HPDE6-E6E7 (cell line): ENCODE measurements at regions not wholly inside any gene's neighbourhood (a gene's known extent, or its start where the extent isn't known, plus 50 kb on each side); places are given as distances from the start of the nearest gene placed in this dataset.
A peak's percentile ranks its signal among the peaks of the same experiment; 100 is the strongest.
"Not testable (repeated sequence)": the region's sequence is repeated elsewhere in the genome, so short reads cannot be mapped to it uniquely, and the experiment has no call there.

Experiments
- DNase-seq: peaks from one replicate; pipeline ENCODE4 v3.0.0; 2011; ENCODE audit warnings: missing footprints; ENCODE audit errors: extremely low spot score

DNA sequence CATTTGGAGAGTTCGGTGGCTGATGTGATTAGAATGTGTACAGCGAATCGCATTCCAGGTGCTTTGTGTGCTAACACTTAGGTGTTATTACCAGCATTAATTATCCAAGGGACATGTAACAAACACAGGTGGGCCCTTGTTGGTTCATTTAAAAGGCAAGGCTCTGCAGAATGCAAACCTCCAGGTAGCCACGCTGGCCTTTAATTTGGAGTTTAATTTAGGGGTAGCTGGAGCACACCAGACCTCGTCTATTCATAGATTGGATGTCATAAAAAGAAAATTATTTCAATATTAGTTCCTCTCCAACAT is 191.1 kb downstream of the MAT2B start:
- DNase-seq = no peak

DNA sequence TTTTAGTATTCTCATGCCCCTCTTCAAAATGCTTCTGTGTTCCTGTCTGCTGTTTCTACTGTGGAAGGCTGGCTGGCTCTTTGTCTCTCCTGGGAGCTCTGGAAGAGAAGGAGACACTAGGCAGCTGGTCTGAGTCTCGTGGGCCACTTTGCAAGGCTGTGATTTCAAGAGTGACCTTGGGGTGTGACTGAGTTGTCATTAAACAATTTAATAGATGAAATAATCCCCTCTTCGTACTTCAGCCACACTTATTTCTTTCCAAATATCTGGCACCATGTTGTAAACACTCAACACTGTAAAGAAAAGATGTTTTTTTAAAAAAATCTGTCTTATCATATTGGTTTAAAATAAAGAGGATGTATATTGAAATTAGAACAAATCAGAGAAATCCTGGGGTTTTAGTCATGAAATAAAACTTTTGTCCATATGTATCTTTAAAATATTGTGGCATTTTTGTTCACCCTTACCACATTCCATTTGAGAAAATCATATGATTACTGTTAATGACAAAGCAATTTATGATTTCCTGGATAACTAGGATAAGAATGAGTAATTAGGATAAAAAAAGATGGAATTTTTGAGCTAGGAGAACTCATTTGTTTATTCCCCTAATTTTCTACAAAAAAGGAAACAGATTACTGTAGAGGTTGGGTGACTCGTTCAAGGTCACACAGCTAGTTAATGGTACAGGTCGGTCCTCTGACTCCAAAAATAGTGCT is 200.8 kb downstream of the MAT2B start:
- DNase-seq = no peak

DNA sequence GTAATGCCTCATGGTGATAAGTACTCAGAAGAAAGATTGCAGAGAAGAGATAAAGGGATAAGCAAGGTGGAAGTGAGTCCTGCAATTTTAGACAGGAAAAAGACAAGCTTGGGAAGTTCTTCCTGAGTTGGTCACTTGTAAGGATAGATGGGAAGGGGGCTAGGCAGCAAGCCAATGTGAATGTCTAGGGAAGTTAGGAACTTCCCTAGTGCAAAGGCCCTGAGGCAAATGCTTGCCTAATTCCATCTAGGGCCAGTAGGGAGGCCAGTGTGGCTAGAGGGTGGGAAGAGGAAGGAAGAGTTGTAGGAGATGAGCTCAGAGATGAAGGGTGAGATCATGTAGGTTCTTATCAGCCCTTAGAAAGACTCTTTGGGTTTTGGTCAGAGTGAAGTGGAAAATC is 206.6 kb downstream of the MAT2B start:
- DNase-seq = no peak

DNA sequence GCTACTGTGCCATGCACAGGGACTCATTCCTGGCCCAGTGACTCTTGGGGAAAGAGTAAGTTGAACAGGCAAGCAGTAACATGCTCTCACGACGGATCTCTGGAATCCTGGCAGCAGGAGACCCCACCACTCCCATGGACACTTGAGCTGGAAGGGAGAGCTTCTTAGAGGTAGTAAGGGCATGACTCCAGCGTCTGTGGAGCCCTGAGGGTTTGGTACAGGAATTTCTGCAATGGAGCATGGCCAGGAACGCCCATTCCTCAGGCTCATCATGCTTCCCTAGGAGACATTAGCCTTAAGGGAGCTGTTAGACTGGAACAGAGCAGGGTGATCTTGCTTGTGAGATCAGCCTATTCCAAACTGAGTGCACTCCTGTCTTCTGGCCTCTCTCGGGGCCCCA is 212.9 kb downstream of the MAT2B start:
- DNase-seq = no peak

DNA sequence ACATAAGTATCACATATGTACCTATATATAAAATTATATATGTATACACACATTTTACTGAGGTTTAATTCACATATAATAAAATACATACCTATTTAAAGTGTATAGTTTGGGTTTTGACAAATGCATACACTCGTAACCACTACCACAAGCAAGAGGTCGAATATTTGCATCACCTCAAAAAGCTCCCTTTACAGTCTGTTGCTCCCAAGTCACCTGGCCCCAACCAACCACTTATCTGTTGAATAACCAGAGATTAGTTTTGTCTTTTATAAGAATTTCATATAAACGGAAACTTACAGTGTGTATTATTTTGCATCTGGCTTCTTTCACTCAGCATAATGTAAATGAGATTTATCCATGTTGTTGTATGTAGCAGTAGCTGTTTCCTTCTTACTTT is 218.9 kb downstream of the MAT2B start:
- no peak for DNase-seq

DNA sequence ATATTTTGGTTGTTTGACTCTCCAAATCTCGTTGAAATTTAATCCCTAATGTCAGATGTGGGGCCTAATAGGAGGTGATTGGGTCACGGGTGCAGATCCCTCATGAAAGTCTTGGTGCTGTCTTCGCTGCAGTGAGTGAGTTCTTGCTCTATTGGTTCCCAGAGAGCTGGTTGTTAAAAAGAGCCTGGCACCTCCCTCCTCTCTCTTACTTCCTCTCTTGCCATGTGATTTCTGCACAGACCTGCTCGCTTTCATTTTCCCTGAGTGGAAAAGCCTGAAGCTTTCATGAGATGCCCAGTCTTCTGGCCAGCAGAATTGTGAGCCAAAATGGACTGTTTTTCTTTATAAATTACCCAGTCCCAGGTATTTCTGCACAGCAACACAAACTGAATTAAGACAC is 221.6 kb downstream of the MAT2B start:
- no peak for DNase-seq

DNA sequence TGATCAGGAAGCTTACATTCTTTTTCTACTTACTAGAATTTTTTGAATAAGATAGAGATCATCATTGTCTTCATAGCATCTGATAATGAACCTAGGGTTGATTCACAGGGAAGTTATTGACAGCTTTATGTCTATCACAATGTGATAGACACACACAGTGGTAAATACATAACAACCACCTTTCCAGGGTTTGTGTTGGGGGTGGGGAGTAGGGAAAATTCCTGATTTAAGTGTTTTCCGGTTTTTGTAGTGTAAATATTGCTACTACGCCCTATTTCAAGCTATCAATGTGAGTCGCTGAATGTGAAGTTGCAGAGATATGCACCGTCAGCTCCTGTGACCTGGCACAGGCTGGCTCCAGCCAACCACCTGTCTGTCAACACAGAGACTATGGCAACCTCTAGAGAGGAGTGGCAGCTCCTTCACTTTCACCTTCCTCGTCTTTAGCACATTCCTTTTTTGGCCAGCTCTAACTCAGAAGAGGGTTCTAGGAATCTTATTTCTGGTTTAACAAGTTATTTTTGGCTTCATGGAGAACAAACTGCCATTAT is 224.9 kb downstream of the MAT2B start:
- DNase-seq = no peak

DNA sequence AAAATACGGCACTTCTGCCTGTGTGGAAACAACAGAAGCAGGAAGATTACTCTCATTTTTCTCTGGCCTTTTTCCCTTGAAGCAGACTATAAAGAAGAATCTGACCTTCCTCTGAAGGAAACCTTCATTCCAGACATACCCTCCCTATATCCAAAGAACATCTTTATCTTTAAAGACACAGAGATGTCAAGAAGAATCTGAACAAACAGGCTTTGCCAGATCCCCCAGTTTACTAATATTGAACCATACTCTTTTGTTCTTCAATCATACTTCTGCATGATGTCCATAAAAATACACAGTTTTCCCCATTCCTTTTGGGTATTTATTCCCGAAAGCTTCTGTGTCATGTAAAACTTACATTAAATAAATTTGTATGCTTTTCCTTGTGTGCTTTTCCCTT is 225.8 kb downstream of the MAT2B start:
- no peak for DNase-seq

DNA sequence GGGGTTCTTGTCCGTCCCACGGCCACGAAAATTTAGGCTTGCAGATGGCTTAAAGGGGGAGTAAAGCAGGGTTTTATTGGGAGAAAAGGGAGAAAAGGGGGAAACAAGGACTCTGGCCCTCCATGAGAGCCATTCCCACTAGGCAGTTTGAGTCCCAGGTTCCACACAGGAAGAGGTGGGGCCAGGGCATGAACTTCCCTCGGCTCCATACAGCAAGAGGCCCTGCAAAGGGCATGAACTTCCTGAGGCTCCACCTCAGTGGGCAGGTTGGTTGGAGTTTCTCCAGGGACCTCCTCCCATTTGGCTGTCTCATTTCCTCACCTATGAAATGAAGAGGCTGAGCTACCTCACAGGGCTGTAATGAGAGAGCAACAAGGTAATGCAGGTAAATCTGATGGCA is 229.7 kb downstream of the MAT2B start:
- DNase-seq = no peak

DNA sequence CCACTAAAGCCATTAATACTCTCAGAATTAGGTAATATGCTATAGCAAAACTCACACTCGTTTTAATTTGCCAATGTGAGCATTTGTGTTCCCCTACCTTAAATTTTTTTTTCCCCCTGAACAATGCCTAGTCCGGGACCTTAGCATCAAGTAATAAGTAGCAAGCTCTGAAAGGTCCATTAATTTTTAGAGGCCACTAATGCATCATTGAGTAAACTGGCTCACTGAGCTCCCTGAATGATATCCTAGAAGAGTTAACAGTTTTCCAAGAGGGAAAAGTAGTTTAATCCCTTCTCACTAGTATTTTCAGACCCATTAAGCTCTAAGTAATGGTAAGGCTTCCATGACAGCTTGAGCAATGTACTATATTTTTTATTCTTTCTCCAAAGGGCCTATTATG is 242.2 kb downstream of the MAT2B start:
- DNase-seq = no peak

DNA sequence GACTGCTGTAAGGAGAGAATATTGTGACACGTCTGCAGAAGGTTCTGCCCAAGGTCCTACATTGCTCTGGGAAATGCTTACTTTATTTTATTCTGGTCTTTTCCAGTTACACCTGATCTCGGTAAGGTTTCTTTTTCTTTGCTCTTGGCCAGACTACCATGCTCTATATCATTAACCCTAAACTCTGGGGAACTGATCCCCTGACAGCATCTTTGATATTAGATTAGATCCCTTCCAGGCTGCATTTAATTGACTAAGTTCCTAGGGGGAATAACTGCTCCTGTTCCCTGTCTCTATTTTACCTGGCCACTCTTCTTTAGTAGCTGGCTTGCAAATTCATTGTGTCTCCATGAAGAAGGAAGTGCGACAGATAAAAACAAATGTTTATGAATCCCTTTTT is 243.5 kb downstream of the MAT2B start:
- no peak for DNase-seq

DNA sequence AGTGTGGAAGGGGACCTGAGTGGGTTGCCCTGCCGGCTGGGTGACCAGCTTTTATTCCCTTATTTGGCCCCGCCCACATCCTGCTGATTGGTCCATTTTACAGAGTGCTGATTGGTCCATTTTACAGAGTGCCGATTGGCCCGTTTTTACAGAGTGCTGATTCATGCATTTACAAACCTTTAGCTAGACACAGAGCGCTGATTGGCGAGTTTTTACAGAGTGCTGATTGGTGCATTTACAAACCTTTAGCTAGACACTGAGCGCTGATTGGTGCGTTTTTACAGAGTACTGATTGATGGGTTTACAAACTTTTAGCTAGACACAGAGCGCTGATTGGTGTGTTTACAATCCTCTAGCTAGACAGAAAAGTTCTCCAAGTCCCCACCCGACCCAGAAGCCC is 245.0 kb downstream of the MAT2B start:
- DNase-seq = not testable (repeated sequence)

DNA sequence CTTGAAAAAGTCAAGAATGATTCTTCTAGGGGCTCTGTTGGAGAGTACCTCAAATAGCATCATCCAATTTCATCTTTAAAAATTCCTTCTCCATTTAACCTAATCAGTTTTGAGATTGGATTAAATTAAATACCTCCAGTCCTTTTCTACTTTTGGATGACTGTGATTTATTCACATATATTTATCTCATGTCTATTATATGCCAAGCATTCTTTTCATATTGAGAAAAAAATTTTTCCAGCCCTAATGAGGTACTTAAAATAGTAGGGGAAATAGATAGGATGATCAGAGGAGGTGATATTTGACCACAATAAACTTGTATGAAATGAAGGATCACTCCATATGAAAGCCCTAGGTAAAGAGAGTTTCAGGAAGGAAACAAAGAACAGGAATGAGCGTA is 250.1 kb downstream of the MAT2B start:
- no peak for DNase-seq

DNA sequence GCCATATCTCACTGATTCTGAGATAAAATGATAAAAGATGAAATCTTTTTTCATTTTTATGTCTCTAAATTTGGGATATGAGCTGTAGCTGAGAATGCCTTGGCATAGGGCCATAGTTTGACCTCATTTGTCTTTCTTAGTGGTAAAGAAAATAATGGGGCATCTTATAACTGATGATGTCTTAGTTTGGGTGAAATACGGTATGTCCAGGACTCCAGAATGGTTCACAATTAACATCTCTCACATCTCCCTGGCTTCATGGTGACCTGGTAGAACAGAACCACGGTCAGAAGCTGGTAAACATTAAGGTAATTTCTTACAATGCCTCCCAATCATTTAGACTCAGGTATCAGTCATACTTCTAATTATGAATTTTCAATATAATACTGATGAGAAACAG is 250.8 kb downstream of the MAT2B start:
- no peak for DNase-seq

DNA sequence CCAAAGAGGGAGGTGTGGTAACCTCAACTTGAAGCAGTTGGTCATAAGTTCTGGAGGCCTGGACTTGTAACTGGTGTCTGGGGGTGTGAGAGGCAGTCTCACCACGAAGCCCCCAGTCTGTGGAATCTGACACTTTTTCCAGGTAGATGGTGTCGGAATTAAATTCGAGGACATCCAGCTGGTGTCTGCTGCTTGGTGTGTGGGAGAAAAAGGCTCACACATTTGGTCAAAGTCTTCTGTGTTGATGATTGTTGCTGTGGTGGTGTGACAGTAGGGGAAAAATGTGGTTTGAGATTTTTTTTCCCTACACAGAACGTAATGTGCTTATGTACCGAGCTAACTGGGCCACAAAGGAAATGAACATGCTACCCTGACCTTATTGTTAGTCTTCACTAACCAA is 251.9 kb downstream of the MAT2B start:
- no peak for DNase-seq

DNA sequence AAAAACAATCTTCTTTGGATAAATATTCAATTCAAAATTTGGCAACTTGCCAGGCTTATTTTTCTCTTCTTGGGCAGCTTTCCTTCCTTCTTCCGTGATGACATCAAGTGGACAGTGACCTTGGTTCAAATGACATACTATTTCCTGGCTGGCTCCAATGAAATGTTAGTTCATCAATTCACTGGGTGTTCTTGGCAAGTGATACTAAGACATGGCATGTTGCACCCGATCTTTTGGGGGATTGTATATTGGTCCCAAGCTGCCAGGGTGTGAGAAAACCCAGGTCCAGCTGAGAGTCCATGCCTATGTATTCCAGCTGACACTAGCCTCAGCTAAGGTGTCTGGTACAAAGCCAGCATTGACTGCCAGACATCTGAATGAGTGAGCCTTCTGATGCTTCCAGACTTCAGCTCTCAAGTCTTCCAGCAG is 252.9 kb downstream of the MAT2B start:
- no peak for DNase-seq

DNA sequence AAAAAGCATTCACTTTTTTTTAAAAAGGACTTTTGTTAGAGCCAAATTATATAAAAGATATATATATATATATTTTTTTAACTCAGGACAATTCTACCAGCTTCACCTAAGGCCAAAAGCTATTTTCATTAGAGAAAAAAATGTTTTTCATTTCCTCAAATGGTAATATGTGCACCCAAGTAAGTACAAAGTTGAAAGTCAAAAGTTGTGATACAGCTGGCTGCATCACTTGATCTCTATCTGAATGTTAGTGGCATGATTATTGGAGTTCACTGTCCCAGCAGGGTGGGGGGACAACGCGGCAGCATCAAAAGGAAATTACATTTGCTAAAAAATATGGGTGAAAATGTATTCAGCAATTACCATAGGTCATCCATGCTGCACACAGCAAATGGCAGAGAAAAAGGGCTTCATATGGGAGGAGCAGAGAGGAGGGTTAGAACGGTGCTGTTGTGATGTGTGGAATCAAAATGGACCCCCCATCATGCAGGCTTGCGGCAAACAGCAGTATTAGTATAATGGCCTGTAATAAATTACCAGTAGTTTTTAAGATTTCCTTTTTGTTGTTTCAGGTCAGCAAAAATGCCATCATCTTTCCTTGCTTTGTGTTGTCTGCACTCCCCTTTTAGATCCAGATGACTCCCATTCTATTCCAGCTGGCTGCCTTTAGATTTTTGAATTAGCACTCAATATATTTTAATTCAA is 253.7 kb downstream of the MAT2B start:
- no peak for DNase-seq

DNA sequence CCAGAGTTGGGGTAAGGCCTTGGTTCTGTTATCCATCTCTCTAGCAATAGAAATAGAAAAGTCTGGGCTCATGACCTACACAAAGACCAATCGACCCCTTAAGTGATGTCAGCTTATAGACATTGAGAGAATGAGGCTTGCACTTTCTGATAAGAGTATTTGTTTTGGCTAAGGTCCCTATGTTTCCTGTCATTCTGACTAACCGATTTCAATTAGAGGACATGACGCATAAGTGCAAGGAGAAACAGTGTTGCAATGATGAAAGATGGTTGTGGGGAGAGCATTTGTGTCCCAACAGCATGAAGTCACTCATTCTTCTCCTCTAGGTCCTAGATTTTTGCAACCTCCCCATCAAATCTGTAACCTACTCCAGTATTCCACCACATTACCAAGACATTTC is 255.1 kb downstream of the MAT2B start:
- DNase-seq = peak; percentile 4

DNA sequence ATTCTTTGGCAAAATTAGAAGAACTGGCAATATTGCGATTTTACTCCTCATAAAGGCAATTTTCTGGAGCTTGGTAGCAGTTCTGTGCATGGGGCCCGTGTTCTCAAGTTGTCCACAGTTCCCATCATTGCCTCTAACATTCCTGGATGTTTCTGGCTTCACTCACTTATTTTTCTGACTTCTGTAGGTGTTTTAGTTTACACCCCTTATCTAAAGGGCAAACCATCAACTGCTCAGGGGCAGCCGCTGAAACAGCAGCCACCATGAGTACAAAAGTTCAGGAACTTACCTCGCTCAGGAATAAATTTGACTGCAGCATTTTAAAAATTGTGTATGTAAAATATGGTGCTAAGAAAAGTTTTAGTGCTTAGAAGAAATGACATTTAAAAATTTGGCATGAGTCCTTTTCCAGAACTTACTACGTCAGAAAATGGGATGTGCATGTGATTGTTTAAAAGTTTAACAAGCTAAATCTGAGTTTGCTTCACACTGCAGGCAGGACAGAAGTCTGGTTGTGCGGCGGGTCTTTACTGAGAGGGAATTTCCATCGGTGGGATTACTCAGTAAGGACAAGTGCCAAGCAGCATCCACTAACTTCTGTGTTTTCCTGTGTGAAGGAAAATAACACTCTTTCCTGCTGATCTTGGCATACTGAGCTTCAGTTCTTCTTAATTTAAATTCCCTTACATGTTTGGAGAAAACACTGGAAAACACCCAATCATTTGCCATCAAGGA is 261.7 kb downstream of the MAT2B start:
- DNase-seq = no peak

DNA sequence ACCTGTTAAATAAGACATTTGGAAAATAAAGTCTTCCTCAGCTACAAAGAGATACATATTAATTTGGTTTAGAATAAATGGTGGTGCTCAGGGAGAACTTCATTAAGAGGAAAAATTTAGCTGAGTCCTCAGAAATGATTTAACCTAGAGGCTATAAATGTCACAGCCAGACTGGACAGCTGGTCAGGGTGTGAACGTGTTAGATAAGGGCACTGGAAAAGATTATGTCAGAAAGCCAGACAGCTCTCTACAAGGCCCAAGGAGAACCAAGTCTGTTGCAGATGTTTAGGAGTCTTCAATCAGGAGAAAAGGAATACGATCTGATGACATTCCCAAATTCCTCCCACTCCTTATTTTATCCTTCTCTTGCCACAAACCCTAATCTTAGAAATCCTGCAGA is 265.2 kb downstream of the MAT2B start:
- DNase-seq = no peak

DNA sequence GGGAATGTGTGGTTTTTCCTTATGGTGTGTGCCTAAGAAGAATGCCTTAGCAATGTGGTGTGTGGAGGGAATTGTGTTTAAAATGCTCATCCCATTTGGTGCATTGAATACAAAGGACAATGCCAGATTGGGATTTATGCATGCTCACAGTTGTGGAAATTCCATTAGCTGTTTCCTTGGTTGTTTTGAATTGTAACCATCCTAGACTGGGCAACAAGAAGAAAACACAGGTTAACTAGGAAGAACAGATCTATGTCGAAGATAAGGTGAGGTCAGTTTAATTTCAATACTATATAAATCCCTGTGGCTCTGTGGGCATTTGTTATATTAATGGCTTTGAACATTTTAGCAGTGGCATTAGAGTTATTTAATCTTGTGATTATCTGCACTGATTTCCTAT is 266.8 kb downstream of the MAT2B start:
- no peak for DNase-seq

DNA sequence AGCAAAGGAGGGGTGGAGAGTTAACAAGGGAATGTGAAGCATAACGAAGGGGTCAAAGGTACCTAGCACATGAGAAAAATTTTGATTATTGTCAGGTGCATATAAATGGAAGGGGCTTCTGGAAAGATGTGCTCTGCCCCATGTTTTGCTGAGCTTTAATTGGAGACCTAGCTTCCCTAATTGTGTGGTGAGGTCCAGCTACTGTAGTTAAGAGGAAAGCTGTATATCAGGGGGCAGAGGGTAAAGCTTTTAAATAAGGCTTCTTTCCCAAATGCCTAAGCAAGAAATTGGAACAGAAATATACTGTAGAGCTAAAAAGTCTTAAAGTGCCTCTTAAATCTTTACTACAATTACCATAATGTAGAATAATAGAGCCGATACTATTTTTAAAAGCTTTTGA is 267.2 kb downstream of the MAT2B start:
- DNase-seq = no peak

DNA sequence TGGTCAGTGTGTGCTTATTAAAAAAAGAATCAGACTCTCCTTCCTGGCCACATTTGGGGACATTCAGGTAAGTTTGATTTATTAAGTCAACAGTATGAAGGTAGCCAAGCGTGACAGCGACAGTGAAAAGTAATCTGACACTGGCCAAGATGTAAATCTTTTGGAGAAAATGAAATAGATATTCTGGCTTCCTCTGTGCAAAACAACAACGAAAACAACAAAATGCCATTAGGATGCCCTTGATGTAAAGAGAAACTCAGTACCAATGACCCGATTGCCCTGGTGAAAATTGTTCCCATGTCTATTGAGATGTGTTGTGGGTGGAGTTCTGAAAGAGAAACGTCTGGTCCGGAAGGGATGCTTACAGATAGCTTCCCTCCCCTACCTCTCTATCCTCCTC is 267.8 kb downstream of the MAT2B start:
- DNase-seq = no peak
